ENCODE measurements at regions not wholly inside any gene's neighbourhood (a gene's known extent, or its start where the extent isn't known, plus 50 kb on each side); places are given as distances from the start of the nearest gene placed in this dataset.

DNA sequence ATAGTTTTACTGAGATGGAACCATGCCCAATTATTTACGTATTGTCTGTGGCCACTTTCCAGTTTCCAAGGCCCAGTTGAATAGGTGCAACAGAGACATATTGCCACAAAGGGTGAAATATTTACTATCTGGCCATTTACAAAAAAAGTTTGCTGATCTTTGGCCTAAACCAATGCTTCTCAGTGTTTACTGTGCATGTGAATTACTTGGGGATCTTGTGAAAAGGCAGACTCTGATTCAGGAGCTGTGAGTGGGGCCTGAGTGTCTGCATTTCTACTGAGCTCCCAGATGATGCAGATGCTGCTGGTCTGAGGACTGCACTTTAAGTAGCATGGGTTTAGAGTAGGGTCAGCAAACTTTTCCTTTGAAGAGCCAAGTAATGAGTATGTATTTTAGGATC, 94.1 kb upstream of the PDE5A start:
- Histone ChIP-seq H3K4me1 (ENCODE audit: control insufficient read depth in 4 of 4, insufficient read depth in 4 of 4, low read length in 3 of 4) (peaks cover 0 to 7% (median 1%) of the 10 kb centered on the region in 4 donors), H3K27me3 (ENCODE audit: control insufficient read depth in 4 of 4, insufficient read depth in 4 of 4, low read length in 3 of 4) (no peaks in the 10 kb centered on the region), H3K9me3 (ENCODE audit: control insufficient read depth in 4 of 4, low read length in 3 of 4) (peaks cover 0 to 6% (median 2%) of the 10 kb centered on the region in 4 donors), H3K4me3 (ENCODE audit: low read depth in 1 of 3, low read length in 3 of 3) (no peak overlapping the region), H3K36me3 (ENCODE audit: control insufficient read depth in 4 of 4, insufficient read depth in 3 of 4, low read depth in 1 of 4, low read length in 3 of 4) (no peaks in the 10 kb centered on the region), H3K9ac (ENCODE audit: low read depth in 1 of 2, low read length in 2 of 2) (no peak overlapping the region), H3K27ac (ENCODE audit: low read depth in 1 of 2, low read length in 2 of 2) (no peak overlapping the region)
- 58% methylated on average over 1 of the region's 1 CpG for WGBS
- TF ChIP-seq HNF4A (conservative IDR thresholded peaks at IDR 0.05): peak in 1 of 2 donors; percentile 14
- TF ChIP-seq, protein P1, sequence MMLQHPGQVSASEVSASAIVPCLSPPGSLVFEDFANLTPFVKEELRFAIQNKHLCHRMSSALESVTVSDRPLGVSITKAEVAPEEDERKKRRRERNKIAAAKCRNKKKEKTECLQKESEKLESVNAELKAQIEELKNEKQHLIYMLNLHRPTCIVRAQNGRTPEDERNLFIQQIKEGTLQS (IDR thresholded peaks at IDR 0.05): no peak
- DNase-seq (ENCODE audit: low spot score): no peak

DNA sequence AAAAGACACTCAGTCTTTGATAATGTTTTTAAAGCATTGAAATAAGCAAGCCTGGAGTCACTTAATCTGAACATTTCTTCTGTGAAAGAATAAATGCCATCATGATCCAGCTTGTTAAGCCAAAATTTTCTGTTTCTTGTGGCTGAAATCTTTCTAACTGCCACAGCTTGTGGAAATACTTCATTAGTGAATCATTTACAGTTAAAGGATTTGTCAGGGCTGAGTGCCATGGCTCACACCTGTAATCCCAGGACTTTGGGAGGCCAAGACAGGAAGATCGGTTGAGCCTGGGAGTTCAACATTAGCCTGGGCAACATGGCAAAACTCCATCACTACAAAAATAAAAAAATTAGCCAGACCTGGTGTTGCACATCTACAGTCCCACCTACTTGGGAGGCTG, 93.3 kb upstream of the PDE5A start:
- Histone ChIP-seq H3K27ac (ENCODE audit: low read depth in 1 of 2, low read length in 2 of 2) (no peak overlapping the region), H3K36me3 (ENCODE audit: control insufficient read depth in 4 of 4, insufficient read depth in 3 of 4, low read depth in 1 of 4, low read length in 3 of 4) (no peaks in the 10 kb centered on the region), H3K4me3 (ENCODE audit: low read depth in 1 of 3, low read length in 3 of 3) (no peak overlapping the region), H3K27me3 (ENCODE audit: control insufficient read depth in 4 of 4, insufficient read depth in 4 of 4, low read length in 3 of 4) (no peaks in the 10 kb centered on the region), H3K9me3 (ENCODE audit: control insufficient read depth in 4 of 4, low read length in 3 of 4) (peaks cover 0 to 6% (median 2%) of the 10 kb centered on the region in 4 donors), H3K9ac (ENCODE audit: low read depth in 1 of 2, low read length in 2 of 2) (no peak overlapping the region), H3K4me1 (ENCODE audit: control insufficient read depth in 4 of 4, insufficient read depth in 4 of 4, low read length in 3 of 4) (peaks cover 0 to 7% (median 1%) of the 10 kb centered on the region in 4 donors)
- no peak for DNase-seq (ENCODE audit: low spot score)
- no peak for TF ChIP-seq FOXA2 (IDR thresholded peaks at IDR 0.05)
- no peak for TF ChIP-seq HNF4A (conservative IDR thresholded peaks at IDR 0.05)
- TF ChIP-seq, protein P1 (IDR thresholded peaks at IDR 0.05): no peak
- TF ChIP-seq, protein P2, sequence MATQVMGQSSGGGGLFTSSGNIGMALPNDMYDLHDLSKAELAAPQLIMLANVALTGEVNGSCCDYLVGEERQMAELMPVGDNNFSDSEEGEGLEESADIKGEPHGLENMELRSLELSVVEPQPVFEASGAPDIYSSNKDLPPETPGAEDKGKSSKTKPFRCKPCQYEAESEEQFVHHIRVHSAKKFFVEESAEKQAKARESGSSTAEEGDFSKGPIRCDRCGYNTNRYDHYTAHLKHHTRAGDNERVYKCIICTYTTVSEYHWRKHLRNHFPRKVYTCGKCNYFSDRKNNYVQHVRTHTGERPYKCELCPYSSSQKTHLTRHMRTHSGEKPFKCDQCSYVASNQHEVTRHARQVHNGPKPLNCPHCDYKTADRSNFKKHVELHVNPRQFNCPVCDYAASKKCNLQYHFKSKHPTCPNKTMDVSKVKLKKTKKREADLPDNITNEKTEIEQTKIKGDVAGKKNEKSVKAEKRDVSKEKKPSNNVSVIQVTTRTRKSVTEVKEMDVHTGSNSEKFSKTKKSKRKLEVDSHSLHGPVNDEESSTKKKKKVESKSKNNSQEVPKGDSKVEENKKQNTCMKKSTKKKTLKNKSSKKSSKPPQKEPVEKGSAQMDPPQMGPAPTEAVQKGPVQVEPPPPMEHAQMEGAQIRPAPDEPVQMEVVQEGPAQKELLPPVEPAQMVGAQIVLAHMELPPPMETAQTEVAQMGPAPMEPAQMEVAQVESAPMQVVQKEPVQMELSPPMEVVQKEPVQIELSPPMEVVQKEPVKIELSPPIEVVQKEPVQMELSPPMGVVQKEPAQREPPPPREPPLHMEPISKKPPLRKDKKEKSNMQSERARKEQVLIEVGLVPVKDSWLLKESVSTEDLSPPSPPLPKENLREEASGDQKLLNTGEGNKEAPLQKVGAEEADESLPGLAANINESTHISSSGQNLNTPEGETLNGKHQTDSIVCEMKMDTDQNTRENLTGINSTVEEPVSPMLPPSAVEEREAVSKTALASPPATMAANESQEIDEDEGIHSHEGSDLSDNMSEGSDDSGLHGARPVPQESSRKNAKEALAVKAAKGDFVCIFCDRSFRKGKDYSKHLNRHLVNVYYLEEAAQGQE (IDR thresholded peaks at IDR 0.05): no peak
- TF ChIP-seq, protein P3, sequence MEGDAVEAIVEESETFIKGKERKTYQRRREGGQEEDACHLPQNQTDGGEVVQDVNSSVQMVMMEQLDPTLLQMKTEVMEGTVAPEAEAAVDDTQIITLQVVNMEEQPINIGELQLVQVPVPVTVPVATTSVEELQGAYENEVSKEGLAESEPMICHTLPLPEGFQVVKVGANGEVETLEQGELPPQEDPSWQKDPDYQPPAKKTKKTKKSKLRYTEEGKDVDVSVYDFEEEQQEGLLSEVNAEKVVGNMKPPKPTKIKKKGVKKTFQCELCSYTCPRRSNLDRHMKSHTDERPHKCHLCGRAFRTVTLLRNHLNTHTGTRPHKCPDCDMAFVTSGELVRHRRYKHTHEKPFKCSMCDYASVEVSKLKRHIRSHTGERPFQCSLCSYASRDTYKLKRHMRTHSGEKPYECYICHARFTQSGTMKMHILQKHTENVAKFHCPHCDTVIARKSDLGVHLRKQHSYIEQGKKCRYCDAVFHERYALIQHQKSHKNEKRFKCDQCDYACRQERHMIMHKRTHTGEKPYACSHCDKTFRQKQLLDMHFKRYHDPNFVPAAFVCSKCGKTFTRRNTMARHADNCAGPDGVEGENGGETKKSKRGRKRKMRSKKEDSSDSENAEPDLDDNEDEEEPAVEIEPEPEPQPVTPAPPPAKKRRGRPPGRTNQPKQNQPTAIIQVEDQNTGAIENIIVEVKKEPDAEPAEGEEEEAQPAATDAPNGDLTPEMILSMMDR (IDR thresholded peaks at IDR 0.05; ENCODE audit: low read depth, low read length, missing input control): no peak
- TF ChIP-seq GABPA (IDR thresholded peaks at IDR 0.05 in 1 of 2, conservative IDR thresholded peaks at IDR 0.05 in 1 of 2): no peak
- TF ChIP-seq SP1 (IDR thresholded peaks at IDR 0.05): no peak
- TF ChIP-seq HNF4G (IDR thresholded peaks at IDR 0.05): no peak
- no peak for TF ChIP-seq EGR1 (IDR thresholded peaks at IDR 0.05; ENCODE audit: low read depth in 2 of 2)
- TF ChIP-seq TAF1 (conservative IDR thresholded peaks at IDR 0.05): no peak
- TF ChIP-seq, protein P4, sequence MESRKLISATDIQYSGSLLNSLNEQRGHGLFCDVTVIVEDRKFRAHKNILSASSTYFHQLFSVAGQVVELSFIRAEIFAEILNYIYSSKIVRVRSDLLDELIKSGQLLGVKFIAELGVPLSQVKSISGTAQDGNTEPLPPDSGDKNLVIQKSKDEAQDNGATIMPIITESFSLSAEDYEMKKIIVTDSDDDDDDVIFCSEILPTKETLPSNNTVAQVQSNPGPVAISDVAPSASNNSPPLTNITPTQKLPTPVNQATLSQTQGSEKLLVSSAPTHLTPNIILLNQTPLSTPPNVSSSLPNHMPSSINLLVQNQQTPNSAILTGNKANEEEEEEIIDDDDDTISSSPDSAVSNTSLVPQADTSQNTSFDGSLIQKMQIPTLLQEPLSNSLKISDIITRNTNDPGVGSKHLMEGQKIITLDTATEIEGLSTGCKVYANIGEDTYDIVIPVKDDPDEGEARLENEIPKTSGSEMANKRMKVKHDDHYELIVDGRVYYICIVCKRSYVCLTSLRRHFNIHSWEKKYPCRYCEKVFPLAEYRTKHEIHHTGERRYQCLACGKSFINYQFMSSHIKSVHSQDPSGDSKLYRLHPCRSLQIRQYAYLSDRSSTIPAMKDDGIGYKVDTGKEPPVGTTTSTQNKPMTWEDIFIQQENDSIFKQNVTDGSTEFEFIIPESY (IDR thresholded peaks at IDR 0.05): no peak
- no peak for TF ChIP-seq RXRA (IDR thresholded peaks at IDR 0.05)
- no peak for TF ChIP-seq NR2F2 (IDR thresholded peaks at IDR 0.05)
- TF ChIP-seq JUND (IDR thresholded peaks at IDR 0.05): no peak
- WGBS: 33% methylated on average over 1 of the region's 1 CpG
